Activated CD4-positive, alpha-beta T cell treated with anti-CD3 and anti-CD28 coated beads, Interleukin-2, amount 50 U/mL, for 24 hours (primary cell): ENCODE measurements at regions not wholly inside any gene's neighbourhood (a gene's known extent, or its start where the extent isn't known, plus 50 kb on each side); places are given as distances from the start of the nearest gene placed in this dataset.

ENCODE experiments used
- DNase-seq, 2 donors: peaks; one replicate each; pipeline ENCODE4 v3.0.0-alpha.2; 2020; ENCODE audit warnings: low read depth in 1 of 2, low spot score in 1 of 2

GRCh38 chr3:177948716-177949425 is 587.4 kb upstream of the KCNMB2 start:
- DNase-seq: no peak

- DNase-seq: no peak
These were observed 577.0 kb upstream of the KCNMB2 start for GRCh38 chr3:177959188-177959587.

GRCh38 chr3:177960014-177960413 is 576.2 kb upstream of the KCNMB2 start:
- DNase-seq: no peak

GRCh38 chr3:177960722-177961121 is 575.5 kb upstream of the KCNMB2 start:
- DNase-seq: no peak

- no peak for DNase-seq
These were observed 574.5 kb upstream of the KCNMB2 start for GRCh38 chr3:177961784-177962183.

- DNase-seq: no peak
These were observed 569.7 kb upstream of the KCNMB2 start for GRCh38 chr3:177966493-177966892.

- DNase-seq: no peak
These were observed 567.3 kb upstream of the KCNMB2 start for GRCh38 chr3:177968891-177969290.

- no peak for DNase-seq
These were observed 562.9 kb upstream of the KCNMB2 start for GRCh38 chr3:177973241-177973840.

GRCh38 chr3:177976241-177976640 is 560.0 kb upstream of the KCNMB2 start:
- no peak for DNase-seq

- no peak for DNase-seq
These were observed 559.4 kb upstream of the KCNMB2 start for GRCh38 chr3:177976866-177977265.

- DNase-seq: no peak
These were observed 558.7 kb upstream of the KCNMB2 start for GRCh38 chr3:177977381-177978158.

- no peak for DNase-seq
These were observed 557.3 kb upstream of the KCNMB2 start for GRCh38 chr3:177978946-177979345.

GRCh38 chr3:177979703-177980102 is 556.5 kb upstream of the KCNMB2 start:
- DNase-seq: no peak

- DNase-seq: no peak
These were observed 554.7 kb upstream of the KCNMB2 start for GRCh38 chr3:177981576-177981975.

GRCh38 chr3:177982034-177982433 is 554.2 kb upstream of the KCNMB2 start:
- DNase-seq: no peak

- no peak for DNase-seq
These were observed 552.9 kb upstream of the KCNMB2 start for GRCh38 chr3:177983320-177983719.

- DNase-seq: no peak
These were observed 543.0 kb upstream of the KCNMB2 start for GRCh38 chr3:177992993-177993970.

- no peak for DNase-seq
These were observed 541.3 kb upstream of the KCNMB2 start for GRCh38 chr3:177994976-177995375.

GRCh38 chr3:177995381-177996085 is 540.7 kb upstream of the KCNMB2 start:
- DNase-seq: no peak

GRCh38 chr3:178001670-178002101 is 534.5 kb upstream of the KCNMB2 start:
- DNase-seq: peak in 1 of 2 donors; percentile 7
